Neural cell (in vitro differentiated cells): ENCODE measurements at regions not wholly inside any gene's neighbourhood (a gene's known extent, or its start where the extent isn't known, plus 50 kb on each side); places are given as distances from the start of the nearest gene placed in this dataset.

Source experiments
- H2AFZ ChIP-seq: fragments of 200-600, 300-800 bp; sonication (generic), shearing (Covaris generic); 2 replicates; pipeline ENCODE4 v1.6.0; 2014; ENCODE audit warnings: low read depth, mild to moderate bottlenecking, antibody characterized with exemption, low read length, moderate library complexity
- H3F3A ChIP-seq: fragments of 200-600 bp; shearing (Covaris generic); 2 replicates; pipeline ENCODE4 v1.6.1; 2016; ENCODE audit warnings: mild to moderate bottlenecking, moderate library complexity, mixed read lengths, antibody characterized with exemption, low read length; ENCODE audit not compliant: insufficient read depth, poor library complexity, severe bottlenecking
- H3K27ac ChIP-seq: fragments of 200-600, 300-800 bp; sonication (generic), shearing (Covaris generic); 2 replicates; pipeline ENCODE4 v1.5.1; 2014; ENCODE audit warnings: mild to moderate bottlenecking, low read length, moderate library complexity
- H3K27me3 ChIP-seq: fragments of 300-800, 200-600 bp; sonication (generic), shearing (Covaris generic); 2 replicates; pipeline ENCODE4 v1.6.0; 2014; ENCODE audit warnings: mild to moderate bottlenecking, low read depth, low read length, moderate library complexity; ENCODE audit not compliant: insufficient read depth
- H3K36me3 ChIP-seq: fragments of 300-800, 200-600 bp; sonication (generic), shearing (Covaris generic); 2 replicates; pipeline ENCODE4 v1.5.1; 2014; ENCODE audit warnings: mild to moderate bottlenecking, antibody characterized with exemption, low read length, moderate library complexity; ENCODE audit not compliant: insufficient read depth
- H3K4me2 ChIP-seq: fragments of 300-800, 200-600 bp; sonication (generic), shearing (Covaris generic); 2 replicates; pipeline ENCODE4 v1.6.0; 2014; ENCODE audit warnings: mild to moderate bottlenecking, low read length
- H3K4me3 ChIP-seq: fragments of 300-800, 200-600 bp; sonication (generic), shearing (Covaris generic); 2 replicates; pipeline ENCODE4 v1.5.1; 2014; ENCODE audit warnings: mild to moderate bottlenecking, low read length, moderate library complexity
- H3K79me2 ChIP-seq: fragments of 200-600 bp; shearing (Covaris generic); replicated peaks from 2 replicates; pipeline ENCODE4 v1.6.0; 2014; ENCODE audit warnings: mild to moderate bottlenecking, low read length, moderate library complexity; ENCODE audit not compliant: insufficient read depth
- H3K9ac ChIP-seq: fragments of 300-800, 200-600 bp; sonication (generic), shearing (Covaris generic); 2 replicates; pipeline ENCODE4 v1.6.1; 2016; ENCODE audit warnings: mild to moderate bottlenecking, low read length, mixed read lengths
- H3K9me2 ChIP-seq: fragments of 200-600 bp; shearing (Covaris generic); 2 replicates; pipeline ENCODE4 v1.6.1; 2016; ENCODE audit warnings: mild to moderate bottlenecking, low read length, mixed read lengths; ENCODE audit not compliant: insufficient read depth
- H3K9me3 ChIP-seq: fragments of 200-600, 300-800 bp; sonication (generic), shearing (Covaris generic); 2 replicates; pipeline ENCODE4 v1.6.1; 2016; ENCODE audit warnings: mild to moderate bottlenecking, mixed run types, low read length, moderate library complexity, mixed read lengths
- H4K20me1 ChIP-seq: fragments of 200-600 bp; shearing (Covaris generic); 2 replicates; pipeline ENCODE4 v1.6.1; 2016; ENCODE audit warnings: mild to moderate bottlenecking, mixed run types; ENCODE audit not compliant: insufficient read depth
- EP300 ChIP-seq: fragments of 450-650 bp; conservative IDR thresholded peaks from 2 replicates; pipeline ENCODE4 v1.6.1; 2014; ENCODE audit warnings: antibody characterized with exemption, mild to moderate bottlenecking, moderate library complexity; ENCODE audit not compliant: poor library complexity, severe bottlenecking
- EZH2 ChIP-seq: fragments of 200-600, 300-800 bp; shearing (Covaris generic), sonication (generic); IDR thresholded peaks from 2 replicates; pipeline ENCODE4 v1.6.1; 2014; ENCODE audit warnings: antibody characterized with exemption, low read length, borderline replicate concordance, mild to moderate bottlenecking; ENCODE audit not compliant: insufficient read depth, poor library complexity, severe bottlenecking
- MXI1 ChIP-seq: fragments of 450-650 bp; conservative IDR thresholded peaks from 2 replicates; pipeline ENCODE4 v1.6.1; 2014; ENCODE audit warnings: antibody characterized with exemption, mild to moderate bottlenecking; ENCODE audit not compliant: poor library complexity, severe bottlenecking
- POLR2AphosphoS5 ChIP-seq: IDR thresholded peaks from 2 replicates; pipeline ENCODE4 v1.6.1; 2012
- REST ChIP-seq: IDR thresholded peaks from 2 replicates; pipeline ENCODE4 v1.6.1; 2012; ENCODE audit warnings: borderline replicate concordance
- SMC3 ChIP-seq: fragments of 450-650 bp; conservative IDR thresholded peaks from 2 replicates; pipeline ENCODE4 v1.6.1; 2014; ENCODE audit warnings: antibody characterized with exemption, mild to moderate bottlenecking, moderate library complexity; ENCODE audit not compliant: poor library complexity
- TAF1 ChIP-seq: IDR thresholded peaks from 2 replicates; pipeline ENCODE4 v1.6.1; 2012; ENCODE audit warnings: low read depth

GRCh38 chr2:226125176-226125883 lies 674.3 kb downstream of the IRS1 start:
- Histone ChIP-seq H3K4me3 (no peak overlapping the region), H3K36me3 (no peaks in the 10 kb centered on the region), H3F3A (no peaks in the 10 kb centered on the region), H2AFZ (no peak overlapping the region), H3K9ac (no peak overlapping the region), H3K4me2 (no peak overlapping the region), H4K20me1 (no peaks in the 10 kb centered on the region), H3K9me2 (no peaks in the 10 kb centered on the region), H3K27ac (no peak overlapping the region), H3K79me2 (no peaks in the 10 kb centered on the region), H3K27me3 (no peaks in the 10 kb centered on the region), H3K9me3 (no peaks in the 10 kb centered on the region)
- no peak for TF ChIP-seq TAF1
- no peak for TF ChIP-seq SMC3
- TF ChIP-seq EP300, result no peak
- no peak for TF ChIP-seq POLR2AphosphoS5
- TF ChIP-seq EZH2, result no peak
- TF ChIP-seq REST, result no peak
- TF ChIP-seq MXI1, result no peak

GRCh38 chr2:226124548-226125011 lies 675.0 kb downstream of the IRS1 start:
- H3F3A ChIP-seq, result no peaks in the 10 kb centered on the region
- no peaks in the 10 kb centered on the region for H3K9me2 ChIP-seq
- H4K20me1 ChIP-seq, result no peaks in the 10 kb centered on the region
- no peak overlapping the region for H3K9ac ChIP-seq
- no peaks in the 10 kb centered on the region for H3K36me3 ChIP-seq
- no peak overlapping the region for H3K27ac ChIP-seq
- H3K27me3 ChIP-seq, result no peaks in the 10 kb centered on the region
- no peak for TF ChIP-seq TAF1
- no peak for TF ChIP-seq MXI1
- no peak for TF ChIP-seq POLR2AphosphoS5
- no peak overlapping the region for H2AFZ ChIP-seq
- H3K9me3 ChIP-seq, result no peaks in the 10 kb centered on the region
- no peaks in the 10 kb centered on the region for H3K79me2 ChIP-seq
- no peak overlapping the region for H3K4me2 ChIP-seq
- H3K4me3 ChIP-seq, result no peak overlapping the region

- no peaks in the 10 kb centered on the region for H4K20me1 ChIP-seq
- no peak overlapping the region for H3K4me3 ChIP-seq
- no peaks in the 10 kb centered on the region for H3K36me3 ChIP-seq
- no peaks in the 10 kb centered on the region for H3K79me2 ChIP-seq
- no peaks in the 10 kb centered on the region for H3K9me2 ChIP-seq
- no peak overlapping the region for H3K9ac ChIP-seq
- H3K27me3 ChIP-seq, result no peaks in the 10 kb centered on the region
- H2AFZ ChIP-seq, result no peak overlapping the region
- H3K4me2 ChIP-seq, result no peak overlapping the region
- H3K27ac ChIP-seq, result no peak overlapping the region
- H3F3A ChIP-seq, result no peaks in the 10 kb centered on the region
- no peaks in the 10 kb centered on the region for H3K9me3 ChIP-seq
- no peak for TF ChIP-seq SMC3
These were observed 676.3 kb downstream of the IRS1 start for GRCh38 chr2:226123300-226123699.
